ENCODE measurements at regions not wholly inside any gene's neighbourhood (a gene's known extent, or its start where the extent isn't known, plus 50 kb on each side); places are given as distances from the start of the nearest gene placed in this dataset.

DNA sequence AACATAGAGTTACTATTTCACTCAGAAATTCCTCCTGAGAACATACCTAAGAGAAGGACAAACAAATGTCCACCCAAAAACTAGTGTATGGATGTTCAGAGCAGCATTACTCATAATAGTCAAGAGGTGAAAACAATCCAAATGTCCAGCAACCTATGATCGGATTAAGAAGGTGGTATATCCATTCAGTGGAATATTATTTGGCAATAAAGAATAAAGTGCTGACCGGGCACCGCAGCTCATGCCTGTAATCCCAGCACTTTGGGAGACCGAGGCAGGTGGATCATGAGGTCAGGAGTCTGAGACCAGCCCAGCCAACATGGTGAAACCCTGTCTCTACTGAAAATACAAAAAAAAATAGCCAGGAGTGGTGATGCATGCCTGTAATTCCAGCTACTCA, 182.8 kb upstream of the AGAP1 start:
- no peak overlapping the region for H3K27ac ChIP-seq
- H3K9me3 ChIP-seq (ENCODE audit: severe bottlenecking) = no peaks in the 10 kb centered on the region
- H3K4me3 ChIP-seq (ENCODE audit: low read depth, low read length) = no peak overlapping the region
- H3K27me3 ChIP-seq (ENCODE audit: insufficient read depth, low read depth, severe bottlenecking) = no peaks in the 10 kb centered on the region
- no peaks in the 10 kb centered on the region for H3K36me3 ChIP-seq
- no peak for DNase-seq
- TF ChIP-seq CTCF (IDR thresholded peaks at IDR 0.05; ENCODE audit: low read depth, low read length) = no peak

DNA sequence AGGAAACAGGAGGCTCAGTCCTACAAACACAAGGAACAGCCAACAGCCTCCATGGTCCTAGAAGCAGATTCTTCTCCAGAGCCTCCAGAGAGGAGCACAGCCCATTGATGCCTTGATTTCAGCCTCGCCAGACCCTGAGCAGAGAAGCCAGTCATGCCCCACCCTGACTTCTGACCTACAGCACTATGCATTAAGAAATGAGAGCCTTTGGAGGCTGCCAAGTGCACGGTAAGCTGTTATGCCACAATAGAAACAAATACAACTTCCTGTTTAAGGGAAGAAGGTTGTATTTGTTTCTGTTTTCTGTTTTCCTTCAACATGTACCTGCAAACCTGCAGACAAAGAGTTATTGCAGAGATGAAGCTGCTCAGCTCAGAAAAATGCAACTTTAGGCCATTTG, 181.3 kb upstream of the AGAP1 start:
- no peak for TF ChIP-seq CTCF (IDR thresholded peaks at IDR 0.05; ENCODE audit: low read depth, low read length)
- Histone ChIP-seq H3K4me3 (ENCODE audit: low read depth, low read length) (no peak overlapping the region), H3K36me3 (no peaks in the 10 kb centered on the region), H3K9me3 (ENCODE audit: severe bottlenecking) (no peaks in the 10 kb centered on the region), H3K27ac (no peak overlapping the region), H3K27me3 (ENCODE audit: insufficient read depth, low read depth, severe bottlenecking) (no peaks in the 10 kb centered on the region)
- DNase-seq = no peak

DNA sequence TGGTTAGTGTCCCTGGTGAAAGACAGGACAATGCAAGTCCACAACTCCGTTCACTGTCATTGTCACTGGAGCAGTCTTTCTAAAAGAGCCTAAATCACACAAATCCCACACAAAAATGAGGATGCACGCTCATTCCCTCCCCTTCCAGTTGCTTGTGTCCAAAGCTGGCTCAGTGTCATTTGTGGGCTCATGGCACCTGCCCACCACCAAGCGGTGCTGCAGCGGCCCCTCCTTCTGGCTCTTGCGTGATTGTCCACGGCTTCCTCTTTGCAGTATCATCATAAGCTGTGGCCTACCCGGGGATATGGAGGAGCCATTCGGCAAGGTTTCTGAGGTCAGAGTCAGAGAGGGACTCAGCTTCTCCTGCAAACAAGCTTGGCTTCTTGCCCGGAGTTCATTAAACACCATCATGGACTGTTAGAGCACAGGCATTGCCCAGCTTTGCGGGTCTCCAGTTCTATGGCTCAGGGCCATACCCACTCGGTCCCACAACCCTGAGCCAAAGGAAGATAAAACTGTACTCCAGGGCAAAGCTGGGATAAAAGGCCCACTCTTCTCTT, 179.4 kb upstream of the AGAP1 start:
- no peak for TF ChIP-seq CTCF (IDR thresholded peaks at IDR 0.05; ENCODE audit: low read depth, low read length)
- no peak overlapping the region for H3K4me3 ChIP-seq (ENCODE audit: low read depth, low read length)
- H3K9me3 ChIP-seq (ENCODE audit: severe bottlenecking) = no peaks in the 10 kb centered on the region
- H3K27ac ChIP-seq = no peak overlapping the region
- DNase-seq = no peak
- H3K36me3 ChIP-seq = no peaks in the 10 kb centered on the region
- no peaks in the 10 kb centered on the region for H3K27me3 ChIP-seq (ENCODE audit: insufficient read depth, low read depth, severe bottlenecking)

- Histone ChIP-seq H3K36me3 (no peaks in the 10 kb centered on the region), H3K9me3 (ENCODE audit: severe bottlenecking) (no peaks in the 10 kb centered on the region), H3K27ac (no peak overlapping the region), H3K4me3 (ENCODE audit: low read depth, low read length) (no peak overlapping the region), H3K27me3 (ENCODE audit: insufficient read depth, low read depth, severe bottlenecking) (no peaks in the 10 kb centered on the region)
- TF ChIP-seq CTCF (IDR thresholded peaks at IDR 0.05; ENCODE audit: low read depth, low read length) = no peak
- DNase-seq = no peak
Observed at GRCh38 chr2:235319095-235319494, 174.7 kb upstream of the AGAP1 start.

DNA sequence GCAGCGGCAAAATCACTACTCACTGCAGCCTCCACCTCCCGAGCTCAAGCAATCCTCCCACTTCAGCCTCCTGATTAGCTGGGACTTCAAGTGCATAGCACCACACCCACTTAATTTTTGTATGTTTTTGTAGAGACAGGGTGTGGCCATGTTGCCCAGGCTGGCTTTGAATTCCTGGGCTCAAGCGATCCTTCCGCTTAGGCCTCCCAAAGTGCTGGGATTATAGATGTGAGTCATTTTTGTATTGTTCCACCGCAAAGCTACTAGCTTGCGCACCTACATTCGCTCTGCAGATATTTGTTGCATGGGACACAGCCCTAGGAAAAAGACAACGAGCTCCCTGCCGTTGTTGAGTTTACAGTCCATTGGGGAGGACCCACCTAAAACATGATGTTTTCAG, 173.5 kb upstream of the AGAP1 start:
- no peak overlapping the region for H3K27ac ChIP-seq
- H3K36me3 ChIP-seq = no peaks in the 10 kb centered on the region

More for the DNA sequence above, 173.5 kb upstream of the AGAP1 start:
- no peak for DNase-seq
- no peaks in the 10 kb centered on the region for H3K27me3 ChIP-seq (ENCODE audit: insufficient read depth, low read depth, severe bottlenecking)
- H3K4me3 ChIP-seq (ENCODE audit: low read depth, low read length) = no peak overlapping the region
- no peaks in the 10 kb centered on the region for H3K9me3 ChIP-seq (ENCODE audit: severe bottlenecking)
- TF ChIP-seq CTCF (IDR thresholded peaks at IDR 0.05; ENCODE audit: low read depth, low read length) = no peak

Data from WERI-Rb-1 (cell line).